ENCODE measurements at regions not wholly inside any gene's neighbourhood (a gene's known extent, or its start where the extent isn't known, plus 50 kb on each side); places are given as distances from the start of the nearest gene placed in this dataset.

DNA sequence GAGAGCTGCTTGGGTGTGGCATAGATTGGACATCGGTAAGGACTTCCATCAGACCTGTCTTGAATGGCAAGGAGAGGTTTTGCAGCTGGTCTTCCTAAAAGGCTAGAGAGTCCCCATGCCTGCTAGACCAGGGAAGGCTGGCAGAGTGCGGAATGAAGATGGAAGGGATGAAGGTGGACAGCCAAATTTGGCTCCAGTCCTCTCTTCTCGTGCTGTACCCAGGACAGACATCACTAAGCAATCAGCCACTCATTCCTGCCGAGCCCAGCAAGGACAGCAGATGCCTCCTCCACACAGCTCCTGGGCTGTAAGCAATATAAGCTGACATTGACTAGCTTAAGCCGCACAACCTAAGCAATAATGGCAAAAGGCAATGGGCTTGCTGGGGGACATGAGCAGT lies 112.0 kb downstream of the OLFM1 start:
- Histone ChIP-seq H3K36me3 (ENCODE audit: insufficient read depth, low read length) (no peaks in the 10 kb centered on the region), H3K9me3 (ENCODE audit: low read depth, low read length) (no peaks in the 10 kb centered on the region), H3K27ac (no peak overlapping the region), H3K4me3 (no peak overlapping the region), H3K9ac (ENCODE audit: insufficient read length) (no peak overlapping the region)
- no peak for TF ChIP-seq FOXP2 (optimal IDR thresholded peaks at IDR 0.05; ENCODE audit: control extremely low read depth, extremely low read length, insufficient read depth)
- no peak for TF ChIP-seq EZH2 (IDR thresholded peaks at IDR 0.05)
- TF ChIP-seq POLR2AphosphoS5 (IDR thresholded peaks at IDR 0.05; ENCODE audit: borderline replicate concordance, low read depth, low read length), result no peak
- no peak for DNase-seq (ENCODE audit: low read depth, low spot score)

DNA sequence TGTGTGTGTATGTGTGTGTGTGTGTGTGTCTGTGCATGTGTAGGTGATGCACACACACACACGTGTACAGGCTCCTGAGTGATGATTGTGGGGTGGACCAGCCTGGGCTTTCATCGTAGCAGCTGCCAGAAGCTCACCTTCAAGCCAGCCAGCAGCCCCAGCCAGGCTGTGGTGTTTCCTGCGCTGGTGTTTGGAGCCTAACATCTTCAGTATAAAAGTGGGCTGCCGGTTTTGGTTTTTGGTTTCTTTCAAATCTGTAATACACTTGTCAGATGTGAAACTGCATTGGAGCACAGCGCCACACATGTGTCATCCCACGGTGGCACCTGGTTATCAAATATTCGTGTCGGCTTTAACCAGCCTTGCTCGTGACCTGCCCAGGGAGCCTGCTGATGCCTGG lies 114.2 kb downstream of the OLFM1 start:
- Histone ChIP-seq H3K4me3 (no peak overlapping the region), H3K36me3 (ENCODE audit: insufficient read depth, low read length) (no peaks in the 10 kb centered on the region), H3K9me3 (ENCODE audit: low read depth, low read length) (no peaks in the 10 kb centered on the region), H3K27ac (no peak overlapping the region), H3K9ac (ENCODE audit: insufficient read length) (no peak overlapping the region)
- no peak for DNase-seq (ENCODE audit: low read depth, low spot score)
- no peak for TF ChIP-seq EZH2 (IDR thresholded peaks at IDR 0.05)
- no peak for TF ChIP-seq FOXP2 (optimal IDR thresholded peaks at IDR 0.05; ENCODE audit: control extremely low read depth, extremely low read length, insufficient read depth)
- TF ChIP-seq POLR2AphosphoS5 (IDR thresholded peaks at IDR 0.05; ENCODE audit: borderline replicate concordance, low read depth, low read length), result no peak

DNA sequence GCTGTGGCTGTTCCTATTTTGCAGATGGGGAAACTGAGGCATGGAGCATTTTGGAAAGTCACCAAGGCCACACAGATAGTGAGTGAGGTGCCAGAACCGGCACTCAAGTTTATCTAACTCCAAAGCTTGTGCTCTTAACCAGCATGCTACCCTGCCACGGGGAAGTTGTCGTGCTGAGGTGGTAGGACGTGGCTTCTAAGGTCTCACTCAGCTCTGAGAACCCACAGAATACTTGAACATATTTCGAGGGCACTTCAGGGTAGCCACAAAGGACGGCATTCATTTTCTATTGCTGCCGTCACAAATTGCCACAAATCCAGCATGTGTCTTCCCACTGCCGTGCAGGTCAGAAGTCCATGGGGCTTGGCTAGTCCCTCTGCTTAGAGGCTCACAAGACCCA lies 116.7 kb downstream of the OLFM1 start:
- TF ChIP-seq EZH2 (IDR thresholded peaks at IDR 0.05), result no peak
- TF ChIP-seq FOXP2 (optimal IDR thresholded peaks at IDR 0.05; ENCODE audit: control extremely low read depth, extremely low read length, insufficient read depth), result no peak
- no peak for TF ChIP-seq POLR2AphosphoS5 (IDR thresholded peaks at IDR 0.05; ENCODE audit: borderline replicate concordance, low read depth, low read length)
- no peak for DNase-seq (ENCODE audit: low read depth, low spot score)
- no peak overlapping the region for H3K27ac ChIP-seq
- no peak overlapping the region for H3K4me3 ChIP-seq
- H3K9me3 ChIP-seq (ENCODE audit: low read depth, low read length), result no peaks in the 10 kb centered on the region
- H3K9ac ChIP-seq (ENCODE audit: insufficient read length), result no peak overlapping the region
- H3K36me3 ChIP-seq (ENCODE audit: insufficient read depth, low read length), result no peaks in the 10 kb centered on the region

DNA sequence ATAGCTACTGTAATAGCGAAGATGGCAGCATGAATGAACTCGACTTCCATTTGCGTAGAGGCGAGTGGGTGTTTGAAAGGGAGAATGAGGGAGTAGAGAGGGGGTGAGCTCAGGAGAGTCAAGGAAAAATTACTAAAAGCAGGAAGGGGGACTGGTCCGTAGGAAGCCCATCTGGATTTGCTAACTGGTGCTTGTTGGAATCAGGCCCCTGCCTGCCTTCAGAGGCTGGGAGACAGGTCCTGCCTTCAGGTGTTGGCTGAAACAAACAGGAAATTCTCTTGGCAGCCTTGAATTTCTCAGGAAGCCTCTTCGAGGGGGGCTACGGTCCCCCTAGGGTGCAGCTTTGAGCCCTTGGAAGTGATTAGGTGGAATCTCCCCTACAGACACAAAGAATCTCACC lies 121.7 kb downstream of the OLFM1 start:
- Histone ChIP-seq H3K4me3 (no peak overlapping the region), H3K27ac (no peak overlapping the region), H3K9ac (ENCODE audit: insufficient read length) (no peak overlapping the region), H3K9me3 (ENCODE audit: low read depth, low read length) (0 out of 2 replicates have a peak, but pooled peaks cover 5% of the 10 kb centered on the region), H3K36me3 (ENCODE audit: insufficient read depth, low read length) (no peaks in the 10 kb centered on the region)
- TF ChIP-seq EZH2 (IDR thresholded peaks at IDR 0.05), result no peak
- no peak for TF ChIP-seq FOXP2 (optimal IDR thresholded peaks at IDR 0.05; ENCODE audit: control extremely low read depth, extremely low read length, insufficient read depth)
- no peak for TF ChIP-seq POLR2AphosphoS5 (IDR thresholded peaks at IDR 0.05; ENCODE audit: borderline replicate concordance, low read depth, low read length)
- DNase-seq (ENCODE audit: low read depth, low spot score), result no peak

DNA sequence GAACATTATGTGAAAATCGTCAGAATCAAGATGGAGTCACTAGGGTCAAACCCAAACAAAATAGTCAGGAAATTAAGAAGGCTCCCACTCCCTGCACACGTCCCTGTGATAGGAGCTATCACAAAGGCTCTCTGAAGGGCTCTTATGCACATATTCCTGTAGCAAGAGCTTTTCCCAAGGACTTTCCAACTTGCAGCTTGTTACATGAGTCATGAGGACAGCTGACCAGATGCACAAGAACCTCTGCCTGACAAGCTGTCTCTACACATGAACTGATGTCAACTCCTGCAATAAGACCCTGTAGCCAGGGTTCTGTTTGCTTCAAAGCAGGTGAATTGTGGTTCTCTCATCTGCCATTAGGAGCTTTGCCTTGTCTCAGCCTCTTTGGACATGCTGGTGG lies 122.4 kb downstream of the OLFM1 start:
- Histone ChIP-seq H3K27ac (no peak overlapping the region), H3K9ac (ENCODE audit: insufficient read length) (no peak overlapping the region), H3K36me3 (ENCODE audit: insufficient read depth, low read length) (no peaks in the 10 kb centered on the region), H3K4me3 (no peak overlapping the region), H3K9me3 (ENCODE audit: low read depth, low read length) (0 out of 2 replicates have a peak, but pooled peaks cover 5% of the 10 kb centered on the region)
- DNase-seq (ENCODE audit: low read depth, low spot score), result no peak
- TF ChIP-seq POLR2AphosphoS5 (IDR thresholded peaks at IDR 0.05; ENCODE audit: borderline replicate concordance, low read depth, low read length) (no peak), FOXP2 (optimal IDR thresholded peaks at IDR 0.05; ENCODE audit: control extremely low read depth, extremely low read length, insufficient read depth) (no peak), EZH2 (IDR thresholded peaks at IDR 0.05) (no peak)

DNA sequence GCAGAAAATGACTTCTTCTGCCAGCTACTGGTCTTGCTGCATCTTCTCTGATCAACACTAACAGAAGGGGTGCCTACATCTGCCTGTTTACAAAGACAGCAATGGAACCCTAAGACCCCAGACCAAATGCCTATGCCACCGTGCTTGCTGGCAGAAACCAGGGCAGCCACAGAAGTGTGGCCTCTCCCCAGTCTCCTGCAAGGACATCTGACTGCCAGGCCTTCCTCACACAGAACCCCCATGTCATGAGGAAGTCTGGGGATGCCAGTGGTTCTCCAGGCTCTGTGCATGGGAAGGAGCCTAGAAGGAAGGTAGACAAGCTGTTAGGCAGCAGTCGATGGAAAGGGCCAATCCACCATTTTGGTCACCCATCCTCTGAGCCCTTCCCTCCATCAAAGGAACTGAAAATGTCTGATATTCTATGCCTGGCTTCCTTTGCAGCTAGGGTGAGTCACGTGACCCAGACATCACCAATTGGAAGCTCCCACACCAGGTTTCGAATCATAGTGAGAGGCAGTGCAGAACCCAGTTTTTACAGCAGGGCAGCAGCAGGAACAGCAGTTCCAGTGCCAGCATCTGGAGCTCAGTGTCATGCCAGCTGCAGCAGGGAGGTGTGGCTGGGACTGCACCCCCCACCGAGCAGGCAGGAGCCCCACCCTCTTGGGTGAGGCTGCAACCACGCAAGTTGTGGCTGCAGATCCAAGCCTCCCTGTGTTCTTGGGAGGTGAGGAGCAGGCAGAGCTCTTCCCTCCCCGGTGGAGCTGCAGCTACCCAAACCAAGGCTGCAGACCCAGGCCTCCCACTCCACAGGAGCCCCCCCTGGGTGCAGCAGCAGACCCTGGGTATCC lies 123.4 kb downstream of the OLFM1 start:
- Histone ChIP-seq H3K27ac (no peak overlapping the region), H3K4me3 (no peak overlapping the region), H3K9ac (ENCODE audit: insufficient read length) (no peak overlapping the region), H3K9me3 (ENCODE audit: low read depth, low read length) (0 out of 2 replicates have a peak, but pooled peaks cover 5% of the 10 kb centered on the region), H3K36me3 (ENCODE audit: insufficient read depth, low read length) (no peaks in the 10 kb centered on the region)
- DNase-seq (ENCODE audit: low read depth, low spot score), result no peak
- TF ChIP-seq FOXP2 (optimal IDR thresholded peaks at IDR 0.05; ENCODE audit: control extremely low read depth, extremely low read length, insufficient read depth) (no peak), POLR2AphosphoS5 (IDR thresholded peaks at IDR 0.05; ENCODE audit: borderline replicate concordance, low read depth, low read length) (no peak), EZH2 (IDR thresholded peaks at IDR 0.05) (no peak)

DNA sequence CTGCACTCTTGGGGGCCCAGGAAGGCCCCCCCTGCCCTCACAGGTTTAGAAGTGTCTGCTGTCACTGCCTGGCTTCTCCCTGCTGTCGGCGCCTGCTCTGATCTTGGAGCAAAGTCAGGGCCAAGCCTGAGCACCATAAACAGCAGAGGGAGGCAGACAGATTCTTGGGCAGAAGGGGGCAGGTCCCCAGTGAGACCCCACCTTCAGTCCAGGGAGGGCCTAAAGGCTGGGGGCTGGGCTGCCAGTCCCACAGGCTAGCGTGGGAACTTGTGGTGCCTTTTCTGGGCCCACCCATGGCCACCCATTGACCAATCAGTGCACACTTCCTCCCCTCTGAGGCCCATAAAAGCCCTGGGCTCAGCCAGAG lies 124.0 kb downstream of the OLFM1 start:
- TF ChIP-seq FOXP2 (optimal IDR thresholded peaks at IDR 0.05; ENCODE audit: control extremely low read depth, extremely low read length, insufficient read depth) (no peak), EZH2 (IDR thresholded peaks at IDR 0.05) (no peak), POLR2AphosphoS5 (IDR thresholded peaks at IDR 0.05; ENCODE audit: borderline replicate concordance, low read depth, low read length) (no peak)
- DNase-seq (ENCODE audit: low read depth, low spot score), result no peak
- 0 out of 2 replicates have a peak, but pooled peaks cover 5% of the 10 kb centered on the region for H3K9me3 ChIP-seq (ENCODE audit: low read depth, low read length)
- no peaks in the 10 kb centered on the region for H3K36me3 ChIP-seq (ENCODE audit: insufficient read depth, low read length)
- no peak overlapping the region for H3K27ac ChIP-seq
- no peak overlapping the region for H3K9ac ChIP-seq (ENCODE audit: insufficient read length)
- H3K4me3 ChIP-seq, result no peak overlapping the region

DNA sequence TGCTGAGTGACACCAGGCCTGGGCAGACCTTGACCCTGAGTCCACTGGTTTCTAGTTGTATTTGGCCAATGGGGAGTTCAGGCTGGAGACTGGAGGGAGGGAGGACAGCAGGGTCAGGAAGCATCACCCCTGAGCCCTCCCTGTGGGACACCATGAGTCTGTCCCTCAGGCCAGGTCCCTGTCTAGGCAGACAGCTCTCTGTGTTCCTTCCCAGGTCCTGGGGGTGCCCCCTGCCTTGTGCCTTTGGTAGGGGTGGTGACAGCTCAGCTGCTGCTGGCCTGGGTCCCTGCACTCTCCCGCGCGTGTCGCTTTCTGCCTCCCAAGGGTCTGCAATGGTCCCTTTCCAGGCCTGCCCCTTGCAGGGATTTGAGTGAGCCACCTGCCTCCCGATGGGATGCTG lies 125.5 kb downstream of the OLFM1 start:
- no peak overlapping the region for H3K9ac ChIP-seq (ENCODE audit: insufficient read length)
- H3K9me3 ChIP-seq (ENCODE audit: low read depth, low read length), result 0 out of 2 replicates have a peak, but pooled peaks cover 5% of the 10 kb centered on the region
- no peaks in the 10 kb centered on the region for H3K36me3 ChIP-seq (ENCODE audit: insufficient read depth, low read length)
- H3K27ac ChIP-seq, result no peak overlapping the region
- no peak for DNase-seq (ENCODE audit: low read depth, low spot score)
- no peak overlapping the region for H3K4me3 ChIP-seq
- TF ChIP-seq FOXP2 (optimal IDR thresholded peaks at IDR 0.05; ENCODE audit: control extremely low read depth, extremely low read length, insufficient read depth) (no peak), POLR2AphosphoS5 (IDR thresholded peaks at IDR 0.05; ENCODE audit: borderline replicate concordance, low read depth, low read length) (no peak), EZH2 (IDR thresholded peaks at IDR 0.05) (no peak)

All from SK-N-MC (cell line).